HCT116 (cell line): ENCODE measurements at regions not wholly inside any gene's neighbourhood (a gene's known extent, or its start where the extent isn't known, plus 50 kb on each side); places are given as distances from the start of the nearest gene placed in this dataset.

Experiments used
- CTCF ChIP-seq, 3 experiments: fragments of 200-600 bp in 1 of 3; sonication (generic) in 1 of 3; IDR thresholded peaks in 2 of 3; conservative IDR thresholded peaks in 1 of 3; 2 replicates each; pipeline ENCODE4 v1.5.1; 2012 to 2017; ENCODE audit warnings: low read depth in 2 of 3, low read length in 2 of 3, antibody characterized with exemption in 1 of 3, borderline replicate concordance in 1 of 3, control low read depth in 1 of 3, mild to moderate bottlenecking in 1 of 3, mixed read lengths in 1 of 3, mixed run types in 1 of 3, moderate library complexity in 1 of 3; ENCODE audit not compliant: insufficient read depth in 1 of 3
- EZH2 ChIP-seq: fragments of 200-600 bp; sonication (generic); IDR thresholded peaks from 2 replicates; pipeline ENCODE4 v1.6.1; 2017; ENCODE audit warnings: antibody characterized with exemption, mixed run types
- REST ChIP-seq: IDR thresholded peaks from 2 replicates; pipeline ENCODE4 v1.6.1; 2012; ENCODE audit warnings: low read depth

GRCh38 chr14:93869427-93869826, 57.7 kb upstream of the FAM181A start:
- no peak for TF ChIP-seq CTCF (IDR thresholded peaks at IDR 0.05 in 2 of 3, conservative IDR thresholded peaks at IDR 0.05 in 1 of 3; ENCODE audit: borderline replicate concordance in 1 of 3, insufficient read depth in 1 of 3, low read depth in 2 of 3, low read length in 2 of 3)
- TF ChIP-seq REST, result no peak
- TF ChIP-seq EZH2, result no peak
